Stimulated activated CD4-positive, alpha-beta T cell treated with anti-CD3 and anti-CD28 coated beads, Interleukin-1b, Interleukin-23, amount 100 ng/mL, for 24 hours (primary cell): ENCODE measurements at regions not wholly inside any gene's neighbourhood (a gene's known extent, or its start where the extent isn't known, plus 50 kb on each side); places are given as distances from the start of the nearest gene placed in this dataset.
"Not testable (repeated sequence)": the region's sequence is repeated elsewhere in the genome, so short reads cannot be mapped to it uniquely, and the experiment has no call there.

ENCODE experiments used
- DNase-seq, 4 experiments: peaks; one replicate each; pipeline ENCODE4 v3.0.0-alpha.2; 2020; ENCODE audit warnings: low read depth in 4 of 4, low spot score in 1 of 4

- no peak for DNase-seq
Observed at GRCh38 chr5:126015235-126016181, 407.7 kb upstream of the GRAMD2B start.

GRCh38 chr5:126016256-126016655 is 407.0 kb upstream of the GRAMD2B start:
- no peak for DNase-seq

- no peak for DNase-seq
Observed at GRCh38 chr5:126017096-126017495, 406.1 kb upstream of the GRAMD2B start.

- no peak for DNase-seq
Observed at GRCh38 chr5:126020770-126021169, 402.4 kb upstream of the GRAMD2B start.

- no peak for DNase-seq
Observed at GRCh38 chr5:126023994-126024441, 399.2 kb upstream of the GRAMD2B start.

GRCh38 chr5:126027149-126027548 is 396.1 kb upstream of the GRAMD2B start:
- DNase-seq, result no peak

GRCh38 chr5:126027652-126028051 is 395.6 kb upstream of the GRAMD2B start:
- DNase-seq, result no peak

GRCh38 chr5:126028336-126028735 is 394.9 kb upstream of the GRAMD2B start:
- no peak for DNase-seq

GRCh38 chr5:126029282-126029681 is 393.9 kb upstream of the GRAMD2B start:
- not testable (repeated sequence) for DNase-seq

GRCh38 chr5:126030698-126031097 is 392.5 kb upstream of the GRAMD2B start:
- no peak for DNase-seq

- DNase-seq, result no peak
Observed at GRCh38 chr5:126031989-126032716, 391.1 kb upstream of the GRAMD2B start.

GRCh38 chr5:126043688-126044087 is 379.5 kb upstream of the GRAMD2B start:
- no peak for DNase-seq

- no peak for DNase-seq
Observed at GRCh38 chr5:126044111-126044668, 379.0 kb upstream of the GRAMD2B start.

GRCh38 chr5:126044931-126045565 is 378.2 kb upstream of the GRAMD2B start:
- no peak for DNase-seq

- DNase-seq, result no peak
Observed at GRCh38 chr5:126046318-126046717, 376.9 kb upstream of the GRAMD2B start.

GRCh38 chr5:126046846-126047571 is 376.2 kb upstream of the GRAMD2B start:
- no peak for DNase-seq

- no peak for DNase-seq
Observed at GRCh38 chr5:126052120-126052519, 371.1 kb upstream of the GRAMD2B start.

- no peak for DNase-seq
Observed at GRCh38 chr5:126052791-126053190, 370.4 kb upstream of the GRAMD2B start.

- no peak for DNase-seq
Observed at GRCh38 chr5:126053630-126054029, 369.6 kb upstream of the GRAMD2B start.

GRCh38 chr5:126054577-126055347 is 368.4 kb upstream of the GRAMD2B start:
- DNase-seq, result no peak
